Prostate gland (tissue), 2 donors: ENCODE measurements at regions not wholly inside any gene's neighbourhood (a gene's known extent, or its start where the extent isn't known, plus 50 kb on each side); places are given as distances from the start of the nearest gene placed in this dataset.

Experiments used
- DNase-seq: peaks from one replicate; pipeline ENCODE4 v3.0.0-alpha.2; 2019; ENCODE audit warnings: low spot score
- H3K27ac ChIP-seq, 2 donors: fragments of 200-600 bp; sonication (generic); 2 replicates each; pipeline ENCODE4 v1.5.1; 2017 to 2019
- H3K27me3 ChIP-seq: fragments of 200-600 bp; sonication (generic); replicated peaks from 2 replicates; pipeline ENCODE4 v1.5.1; 2019; ENCODE audit not compliant: insufficient read depth
- H3K36me3 ChIP-seq, 2 donors: fragments of 200-600 bp; sonication (generic); 1 replicate in 1 of 2; 2 replicates in 1 of 2; pipeline versions ENCODE4 v1.5.1 to v1.8.1; 2017 to 2019
- H3K4me1 ChIP-seq: fragments of 200-600 bp; sonication (generic); replicated peaks from 2 replicates; pipeline ENCODE4 v1.5.1; 2019
- H3K4me3 ChIP-seq, 2 donors: fragments of 200-600 bp; sonication (generic); 2 replicates each; pipeline ENCODE4 v1.5.1; 2017 to 2019
- H3K9me3 ChIP-seq: fragments of 200-600 bp; sonication (generic); 2 replicates; pipeline ENCODE4 v1.5.1; 2017
- POLR2A ChIP-seq: fragments of 450-650 bp; IDR thresholded peaks from one replicate; pipeline ENCODE4 v1.6.1; 2016; ENCODE audit warnings: antibody characterized with exemption, mild to moderate bottlenecking
- POLR2AphosphoS5 ChIP-seq: sonication (generic); formaldehyde crosslinking; IDR thresholded peaks from one replicate; pipeline ENCODE4 v1.6.1; 2017; ENCODE audit warnings: antibody characterized with exemption
- WGBS: methylation state at CpG from one replicate; pipeline ENCODE4 v1.1.5; 2018; 5-methylcytosine and 5-hydroxymethylcytosine counted together
- intact Hi-C: fragments of 100-400 bp; cut with DNase I; formaldehyde crosslinking; loops from one replicate; pipeline ENCODE4 v1.14.2; 2022
- TF ChIP-seq, protein P1 (sequence below), 4 experiments: fragments of 200-600 bp in 2 of 4; fragments of 450-650 bp in 2 of 4; sonication (generic) in 2 of 4; IDR thresholded peaks; 1 replicate in 3 of 4; 2 replicates in 1 of 4; pipeline ENCODE4 v1.5.1; 2016 to 2019; ENCODE audit warnings: antibody characterized with exemption in 4 of 4, mild to moderate bottlenecking in 2 of 4, moderate library complexity in 2 of 4

DNA sequence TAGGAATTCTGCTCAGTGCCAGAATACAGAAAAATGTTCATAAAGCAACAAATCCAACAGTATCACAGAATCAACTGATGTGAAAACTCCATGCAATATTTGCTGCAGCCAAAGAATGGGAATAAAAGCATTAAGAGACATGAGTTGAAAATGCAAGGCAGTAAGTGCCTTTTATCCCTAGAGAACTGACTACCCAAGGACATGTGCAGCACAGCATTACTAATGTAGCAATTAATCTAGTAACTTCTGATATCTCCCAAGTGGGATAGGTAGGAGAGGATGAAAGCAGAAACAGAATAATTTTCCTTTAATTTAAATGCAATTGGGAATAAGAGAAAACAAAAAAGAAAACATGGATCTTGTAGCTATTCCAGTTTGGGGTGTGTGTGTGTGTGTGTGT lies 497.5 kb upstream of the CBLB start:
- no peaks in the 10 kb centered on the region for H3K27me3 ChIP-seq
- H3K36me3 ChIP-seq = no peaks in the 10 kb centered on the region
- H3K4me3 ChIP-seq = no peak overlapping the region
- no peaks in the 10 kb centered on the region for H3K9me3 ChIP-seq
- no peaks in the 10 kb centered on the region for H3K4me1 ChIP-seq
- DNase-seq = no peak
- intact Hi-C loops = no loop called here
- TF ChIP-seq POLR2A = no peak
- TF ChIP-seq, protein P1, sequence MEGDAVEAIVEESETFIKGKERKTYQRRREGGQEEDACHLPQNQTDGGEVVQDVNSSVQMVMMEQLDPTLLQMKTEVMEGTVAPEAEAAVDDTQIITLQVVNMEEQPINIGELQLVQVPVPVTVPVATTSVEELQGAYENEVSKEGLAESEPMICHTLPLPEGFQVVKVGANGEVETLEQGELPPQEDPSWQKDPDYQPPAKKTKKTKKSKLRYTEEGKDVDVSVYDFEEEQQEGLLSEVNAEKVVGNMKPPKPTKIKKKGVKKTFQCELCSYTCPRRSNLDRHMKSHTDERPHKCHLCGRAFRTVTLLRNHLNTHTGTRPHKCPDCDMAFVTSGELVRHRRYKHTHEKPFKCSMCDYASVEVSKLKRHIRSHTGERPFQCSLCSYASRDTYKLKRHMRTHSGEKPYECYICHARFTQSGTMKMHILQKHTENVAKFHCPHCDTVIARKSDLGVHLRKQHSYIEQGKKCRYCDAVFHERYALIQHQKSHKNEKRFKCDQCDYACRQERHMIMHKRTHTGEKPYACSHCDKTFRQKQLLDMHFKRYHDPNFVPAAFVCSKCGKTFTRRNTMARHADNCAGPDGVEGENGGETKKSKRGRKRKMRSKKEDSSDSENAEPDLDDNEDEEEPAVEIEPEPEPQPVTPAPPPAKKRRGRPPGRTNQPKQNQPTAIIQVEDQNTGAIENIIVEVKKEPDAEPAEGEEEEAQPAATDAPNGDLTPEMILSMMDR (IDR thresholded peaks at IDR 0.05) = no peak
- TF ChIP-seq POLR2AphosphoS5 = no peak
- no peak overlapping the region for H3K27ac ChIP-seq

DNA sequence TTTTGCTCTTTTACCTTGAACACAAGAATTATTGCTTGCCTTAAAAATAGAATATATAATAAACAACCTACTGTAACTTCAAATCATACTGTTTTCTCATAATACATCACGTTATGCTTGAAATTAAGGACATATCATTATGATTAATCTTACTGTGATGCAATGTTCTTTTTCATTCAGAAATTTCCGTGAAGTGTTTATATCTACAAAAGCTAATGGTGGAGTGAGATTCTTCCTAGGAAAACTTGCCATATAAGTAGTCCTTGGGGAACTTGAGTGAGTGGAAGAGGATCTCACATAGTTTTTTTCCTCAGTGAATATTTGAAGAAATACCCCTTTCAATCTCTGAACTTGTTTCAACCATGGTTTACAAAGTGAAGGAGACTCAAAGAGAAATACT lies 498.7 kb upstream of the CBLB start:
- no peaks in the 10 kb centered on the region for H3K9me3 ChIP-seq
- H3K36me3 ChIP-seq = no peaks in the 10 kb centered on the region
- no peaks in the 10 kb centered on the region for H3K4me1 ChIP-seq
- intact Hi-C loops = no loop called here
- H3K27ac ChIP-seq = no peak overlapping the region
- H3K27me3 ChIP-seq = no peaks in the 10 kb centered on the region
- TF ChIP-seq, protein P1 (IDR thresholded peaks at IDR 0.05) = no peak
- TF ChIP-seq POLR2AphosphoS5 (no peak), POLR2A (no peak)
- H3K4me3 ChIP-seq = no peak overlapping the region
- no peak for DNase-seq
- WGBS = 77% methylated on average over 2 of the region's 2 CpGs

DNA sequence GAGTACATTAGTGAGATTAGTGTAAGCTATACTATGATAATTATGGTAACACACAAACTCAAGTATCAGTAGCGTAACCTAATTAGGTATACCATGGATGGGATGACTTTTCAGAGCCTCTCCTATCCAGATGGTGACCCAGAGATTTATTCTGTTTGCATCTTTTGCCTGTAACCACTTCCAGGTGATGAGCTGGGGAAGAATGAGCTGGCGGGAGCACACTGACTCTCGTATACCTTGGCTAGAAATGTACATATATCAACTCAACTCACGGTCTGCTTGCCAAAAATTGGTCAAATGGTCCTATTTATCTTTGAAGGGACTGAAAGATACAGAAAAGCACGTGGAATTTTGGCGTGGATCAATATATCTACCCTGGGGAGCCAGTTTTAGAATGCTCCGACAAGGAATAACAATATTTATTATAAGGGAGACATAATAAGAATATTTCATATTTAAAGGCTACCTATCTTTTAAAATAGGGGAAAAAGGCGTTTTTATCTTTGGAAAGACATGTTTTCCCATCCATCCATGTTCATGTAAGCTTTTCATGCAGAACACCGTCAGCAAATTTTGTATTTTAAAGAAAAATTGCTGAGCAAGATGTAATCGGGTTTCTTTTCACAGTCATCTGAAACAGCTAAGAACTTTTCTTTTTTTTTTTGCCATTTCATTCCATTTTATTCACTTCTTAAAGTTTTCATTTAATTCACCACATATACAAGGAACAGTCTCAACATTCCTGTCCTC lies 502.6 kb upstream of the CBLB start:
- intact Hi-C loops = no loop called here
- WGBS = 87% methylated on average over 10 of the region's 10 CpGs
- Histone ChIP-seq H3K36me3 (no peaks in the 10 kb centered on the region), H3K27me3 (no peaks in the 10 kb centered on the region), H3K27ac (no peak overlapping the region), H3K9me3 (no peaks in the 10 kb centered on the region), H3K4me3 (no peak overlapping the region), H3K4me1 (no peaks in the 10 kb centered on the region)
- no peak for TF ChIP-seq POLR2AphosphoS5
- TF ChIP-seq, protein P1 (IDR thresholded peaks at IDR 0.05) = no peak
- no peak for TF ChIP-seq POLR2A
- no peak for DNase-seq

DNA sequence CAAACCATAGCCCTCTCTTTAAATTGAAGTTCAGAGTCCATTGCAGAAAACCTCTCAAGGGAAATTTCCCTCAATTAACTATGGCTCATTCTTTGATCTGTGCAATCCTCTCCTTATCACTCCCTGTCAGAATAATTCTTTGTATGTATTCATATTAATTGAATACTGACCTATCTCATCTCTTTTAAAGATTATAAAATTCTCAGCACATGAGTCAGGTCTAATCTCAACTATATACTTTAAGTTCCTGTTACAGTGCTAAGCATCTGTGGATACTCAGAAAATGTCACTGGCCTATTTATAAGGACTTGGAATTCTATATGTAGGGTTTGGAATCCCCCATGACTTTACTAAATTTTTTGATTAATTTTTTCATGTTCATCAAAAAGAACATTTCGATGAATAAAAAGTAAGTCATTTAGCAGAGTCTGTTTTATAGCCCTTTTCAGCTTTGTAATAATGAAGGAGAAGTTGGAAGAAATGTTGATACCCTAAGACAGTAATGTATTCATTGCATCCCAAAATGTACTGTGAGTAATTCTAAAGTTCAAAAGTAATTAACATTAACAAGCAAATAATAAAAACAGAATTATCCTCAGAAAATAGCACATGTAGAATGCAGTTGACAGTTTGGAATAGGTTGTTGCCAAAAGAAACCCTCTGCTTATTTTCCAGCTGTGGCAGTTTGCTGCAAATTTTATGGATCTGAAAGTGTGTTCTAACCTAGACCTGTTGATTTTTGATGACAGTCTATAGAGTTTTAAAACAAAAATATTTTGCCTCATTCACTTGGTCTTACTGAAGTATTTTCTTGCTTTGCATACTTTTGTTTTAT lies 503.4 kb upstream of the CBLB start:
- DNase-seq = no peak
- Histone ChIP-seq H3K9me3 (no peaks in the 10 kb centered on the region), H3K4me1 (no peaks in the 10 kb centered on the region), H3K27me3 (no peaks in the 10 kb centered on the region), H3K36me3 (no peaks in the 10 kb centered on the region), H3K4me3 (no peak overlapping the region), H3K27ac (no peak overlapping the region)
- 77% methylated on average over 1 of the region's 1 CpG for WGBS
- intact Hi-C loops = no loop called here
- TF ChIP-seq POLR2A (no peak), POLR2AphosphoS5 (no peak)
- TF ChIP-seq, protein P1 (IDR thresholded peaks at IDR 0.05) = no peak
